ELR (cell line): ENCODE measurements at regions not wholly inside any gene's neighbourhood (a gene's known extent, or its start where the extent isn't known, plus 50 kb on each side); places are given as distances from the start of the nearest gene placed in this dataset.
"Not testable (repeated sequence)": the region's sequence is repeated elsewhere in the genome, so short reads cannot be mapped to it uniquely, and the experiment has no call there.

Source experiments
- DNase-seq: peaks from one replicate; pipeline ENCODE4 v3.0.0-alpha.2; 2015; ENCODE audit warnings: low read depth

DNA sequence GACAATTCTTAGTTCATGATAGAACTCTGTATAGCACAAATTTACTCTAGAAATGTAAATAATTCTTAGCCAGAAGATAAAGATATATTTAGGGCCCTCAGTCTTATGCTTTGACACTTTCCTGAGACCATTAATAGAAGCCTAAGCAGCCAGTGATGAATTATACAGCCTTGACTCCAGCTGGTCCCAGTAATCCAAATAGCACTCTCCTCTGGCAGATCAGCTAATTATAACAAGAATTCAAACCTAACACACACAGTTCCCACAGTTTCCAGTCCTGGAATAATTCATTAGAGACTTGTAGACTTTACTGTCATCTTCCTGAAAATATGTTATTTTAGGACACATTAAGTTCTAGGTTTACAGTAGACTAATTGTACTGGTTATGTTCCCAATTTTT, 50.4 kb downstream of the SHOC1 start:
- DNase-seq, result no peak

DNA sequence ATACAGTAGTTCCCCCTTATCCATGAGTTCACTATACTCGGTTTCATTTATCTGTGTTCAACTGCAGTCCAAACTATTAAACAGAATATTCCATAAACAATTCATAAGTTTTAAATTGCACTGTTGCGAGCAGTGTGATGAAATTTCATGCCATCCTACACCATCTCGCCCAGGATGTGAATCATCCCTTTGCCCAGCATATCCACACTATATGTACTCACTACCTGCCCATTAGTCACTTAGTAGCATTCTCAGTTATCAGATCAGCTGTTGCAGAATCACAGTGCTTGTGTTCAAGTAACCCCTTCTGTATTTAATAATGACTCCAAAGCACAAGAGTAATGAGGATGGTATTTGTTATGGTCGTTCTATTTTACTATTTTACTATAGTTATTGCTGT, 51.5 kb downstream of the SHOC1 start:
- DNase-seq, result peak; percentile 92

DNA sequence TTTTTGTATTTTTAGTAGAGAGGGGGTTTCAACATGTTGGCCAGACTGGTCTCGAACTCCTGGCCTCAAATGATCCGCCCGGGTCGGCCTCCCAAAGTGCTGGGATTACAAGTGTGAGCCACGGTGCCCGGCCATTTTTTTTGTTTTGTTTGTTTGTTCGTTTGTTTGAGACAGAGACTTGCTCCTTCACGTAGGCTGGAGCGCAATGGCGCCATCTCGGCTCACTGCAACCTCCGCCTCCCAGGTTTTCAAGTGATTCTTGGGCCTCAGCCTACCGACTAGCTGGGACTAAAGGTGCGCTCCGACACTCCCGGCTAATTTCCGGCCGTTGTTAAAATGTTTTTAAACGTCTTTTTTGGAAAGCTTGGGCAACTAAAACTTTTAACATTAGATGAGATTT, 54.0 kb downstream of the SHOC1 start:
- DNase-seq, result no peak

DNA sequence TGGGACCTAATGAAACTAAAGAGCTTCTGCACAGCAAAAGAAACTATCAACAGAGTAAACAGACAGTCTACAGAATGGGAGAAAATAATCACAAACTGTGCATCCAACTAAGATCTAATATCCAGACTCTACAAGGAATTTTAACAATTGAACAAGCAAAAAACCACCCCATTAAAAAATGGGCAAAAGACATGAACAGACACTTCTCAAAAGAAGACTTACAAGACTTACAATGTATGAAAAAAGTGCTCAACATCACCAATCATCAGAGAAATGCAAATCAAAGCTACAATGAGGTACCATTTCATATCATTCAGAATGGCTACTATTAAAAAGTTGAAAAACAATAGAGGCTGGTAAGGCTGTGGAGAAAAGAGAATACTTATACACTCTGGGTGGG, 58.0 kb downstream of the SHOC1 start:
- DNase-seq, result no peak

DNA sequence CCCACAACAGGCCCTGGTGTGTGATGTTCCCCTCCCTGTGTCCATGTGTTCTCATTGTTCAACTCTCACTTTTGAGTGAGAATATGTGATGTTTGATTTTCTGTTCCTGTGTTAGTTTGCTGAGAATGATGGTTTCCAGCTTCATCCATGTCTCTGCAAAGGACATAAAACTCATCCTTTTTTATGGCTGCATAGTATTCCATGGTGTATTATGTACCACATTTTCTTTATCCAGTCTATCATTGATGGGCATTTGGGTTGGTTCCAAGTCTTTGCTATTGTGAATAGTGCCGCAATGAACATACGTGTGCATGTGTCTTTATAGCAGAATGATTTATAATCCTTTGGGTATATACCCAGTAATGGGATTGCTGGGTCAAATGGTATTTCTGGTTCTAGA, 59.4 kb downstream of the SHOC1 start:
- not testable (repeated sequence) for DNase-seq

DNA sequence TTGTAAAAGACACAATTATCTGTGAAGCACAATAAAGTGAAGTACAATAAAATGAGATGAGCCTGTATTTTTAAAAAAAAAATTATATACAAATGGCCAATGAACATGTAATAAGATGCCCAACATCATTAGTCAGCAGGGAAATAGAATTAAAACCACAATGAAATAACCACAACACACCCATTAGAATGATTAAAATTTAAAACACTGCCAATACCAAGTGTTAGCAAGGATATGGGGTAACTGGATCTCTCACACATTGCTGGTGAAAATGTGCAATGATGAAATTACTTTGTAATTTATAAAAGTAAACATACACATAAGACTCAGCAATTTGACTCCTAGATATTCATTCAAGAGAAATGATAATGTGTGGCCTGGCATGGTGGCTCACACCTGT, 62.8 kb downstream of the SHOC1 start:
- DNase-seq, result peak; percentile 61

DNA sequence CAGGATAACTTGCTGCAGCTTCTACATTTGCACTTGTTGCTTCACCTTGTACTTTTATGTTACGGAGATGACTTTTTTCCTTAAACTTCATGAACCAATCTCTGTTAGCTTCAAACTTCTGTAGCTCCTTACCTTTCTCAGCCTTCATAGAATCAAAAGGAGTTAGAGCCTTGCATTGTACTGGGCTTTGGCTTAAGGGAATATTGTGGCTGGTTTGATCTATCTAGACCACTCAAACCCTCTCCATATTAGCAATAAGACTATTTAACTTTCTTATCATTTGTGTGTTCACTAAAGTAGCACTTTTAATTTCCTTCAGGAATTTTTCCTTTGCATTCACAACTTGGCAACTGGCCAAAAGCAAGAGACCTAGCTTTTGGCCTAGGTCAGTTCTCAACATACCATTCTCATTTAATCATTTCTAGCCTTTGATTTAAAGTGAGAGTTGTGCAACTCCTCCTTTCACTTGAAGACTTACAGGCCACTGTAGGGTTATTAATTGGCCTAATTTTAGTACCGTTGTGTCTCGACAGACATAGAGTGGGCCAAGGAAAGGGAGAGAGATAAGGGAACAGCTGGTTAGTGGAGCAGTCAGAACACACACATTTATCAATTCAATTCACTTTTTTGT, 63.7 kb downstream of the SHOC1 start:
- peak; percentile 62 for DNase-seq

DNA sequence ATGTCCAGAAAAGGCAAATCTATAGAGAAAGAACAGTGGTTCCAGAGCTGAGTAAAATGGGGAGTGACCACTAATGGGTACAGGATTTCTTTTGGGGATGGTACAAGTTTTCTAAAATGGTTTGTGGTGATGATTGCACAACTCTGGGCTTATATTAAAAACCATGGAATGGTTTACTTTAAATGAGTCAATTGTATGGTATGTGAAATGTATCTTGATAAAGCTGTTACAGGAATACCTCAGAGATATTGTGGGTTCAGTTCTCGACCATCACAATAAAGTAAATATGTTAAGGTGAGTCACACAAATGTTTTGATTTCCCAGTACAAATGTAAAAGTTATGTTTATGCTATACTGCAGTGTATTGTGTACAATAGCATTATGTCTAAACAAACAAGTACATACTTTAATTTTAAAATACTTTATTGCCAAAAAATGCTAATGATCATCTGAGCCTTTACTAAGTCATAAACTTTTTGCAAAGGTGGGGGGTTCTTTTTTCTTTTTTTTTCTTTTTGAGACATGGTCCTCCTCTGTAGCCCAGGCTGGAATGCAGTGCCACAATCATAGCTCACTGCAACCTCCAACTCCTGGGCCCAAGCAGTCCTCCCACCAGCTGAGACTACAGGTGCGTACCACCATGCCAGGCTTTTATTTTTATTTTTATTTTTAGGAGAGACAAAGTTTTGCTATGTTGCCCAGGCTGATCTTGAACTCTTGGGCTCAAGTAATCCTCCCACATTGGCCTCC, 65.9 kb downstream of the SHOC1 start:
- DNase-seq, result peak; percentile 98

DNA sequence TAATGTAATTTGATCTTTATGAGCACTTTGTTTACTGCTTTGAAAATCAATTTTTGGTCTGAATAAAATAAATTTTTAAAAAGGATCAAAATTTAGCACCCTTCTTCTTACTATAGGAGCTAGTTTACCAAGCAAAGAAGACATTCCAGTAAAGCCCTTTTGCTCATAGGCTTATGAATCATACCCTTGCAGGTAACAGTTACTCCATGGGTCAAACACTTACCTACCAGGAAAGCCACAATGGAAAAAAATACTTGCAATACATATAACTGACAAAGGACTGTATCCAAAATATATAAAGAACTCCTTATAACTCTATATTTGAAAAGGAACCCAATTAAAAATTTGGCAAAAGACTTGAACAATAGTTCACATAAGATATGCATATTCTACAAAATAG, 66.6 kb downstream of the SHOC1 start:
- DNase-seq, result peak; percentile 54

DNA sequence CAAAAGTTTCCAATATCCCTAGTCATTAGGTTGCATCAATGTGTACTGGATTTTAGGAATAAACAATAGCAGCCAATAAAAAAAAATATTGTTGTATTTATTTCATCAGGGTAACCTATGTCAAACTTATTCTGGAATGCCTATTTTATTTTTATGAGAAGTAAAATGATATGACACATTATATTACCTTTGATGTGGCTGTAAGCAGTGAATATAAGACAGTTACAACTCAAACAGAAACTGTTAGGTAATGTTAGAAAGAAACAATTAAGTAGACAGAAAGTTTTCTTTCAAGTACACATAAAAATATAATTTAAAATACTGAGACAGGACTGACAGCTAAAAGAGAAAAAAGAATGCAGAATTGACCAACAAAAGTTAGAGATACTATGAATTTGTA, 65.5 kb downstream of the GNG10 start:
- DNase-seq, result no peak

DNA sequence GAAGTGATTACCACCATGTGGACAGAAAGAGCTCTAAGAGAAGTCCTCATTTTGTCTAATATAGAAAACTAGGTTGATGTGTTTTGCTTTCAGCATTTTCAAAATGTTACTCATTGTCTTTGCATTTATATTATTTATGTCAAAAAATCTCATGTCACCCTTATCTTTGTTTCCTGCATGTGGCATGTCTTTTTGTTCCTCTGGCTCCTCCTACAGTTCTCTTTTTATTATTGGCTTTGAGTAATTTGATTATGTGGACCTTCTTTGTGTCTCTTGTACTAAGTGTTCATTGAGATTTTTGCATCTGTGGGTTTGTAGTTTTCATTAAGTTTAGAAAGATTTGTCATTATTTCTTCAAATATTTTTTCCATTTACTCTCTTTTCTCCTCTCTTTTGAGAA, 58.8 kb downstream of the GNG10 start:
- DNase-seq, result peak; percentile 7
